Activated naive CD4-positive, alpha-beta T cell treated with anti-CD3 and anti-CD28 coated beads, Interleukin-2, amount 50 U/mL, for 72 hours (primary cell): ENCODE measurements at regions not wholly inside any gene's neighbourhood (a gene's known extent, or its start where the extent isn't known, plus 50 kb on each side); places are given as distances from the start of the nearest gene placed in this dataset.
A peak's percentile ranks its signal among the peaks of the same experiment; 100 is the strongest.
"Not testable (repeated sequence)": the region's sequence is repeated elsewhere in the genome, so short reads cannot be mapped to it uniquely, and the experiment has no call there.

ENCODE experiments used
- ATAC-seq, 2 donors: fragments of 150-1000 bp; cut with Tn5 transposase; 2 replicates each; pipeline ENCODE4 v1.10.0; 2021; ENCODE audit warnings: mild to moderate bottlenecking in 2 of 2, moderate library complexity in 2 of 2
- DNase-seq, 2 donors: peaks; one replicate each; pipeline ENCODE4 v3.0.0; 2021 to 2022; ENCODE audit warnings: low spot score in 2 of 2
- H3K27ac Mint-ChIP-seq, 2 donors: one replicate each; pipeline ENCODE4 v1.8.0; 2022; ENCODE audit warnings: mild to moderate bottlenecking in 2 of 2, mixed read lengths in 2 of 2
- H3K36me3 Mint-ChIP-seq, 2 donors: one replicate each; pipeline ENCODE4 v1.8.0; 2022; ENCODE audit warnings: mixed read lengths in 2 of 2
- H3K9me3 Mint-ChIP-seq, 2 donors: one replicate each; pipeline ENCODE4 v1.8.0; 2022; ENCODE audit warnings: mixed read lengths in 2 of 2

DNA sequence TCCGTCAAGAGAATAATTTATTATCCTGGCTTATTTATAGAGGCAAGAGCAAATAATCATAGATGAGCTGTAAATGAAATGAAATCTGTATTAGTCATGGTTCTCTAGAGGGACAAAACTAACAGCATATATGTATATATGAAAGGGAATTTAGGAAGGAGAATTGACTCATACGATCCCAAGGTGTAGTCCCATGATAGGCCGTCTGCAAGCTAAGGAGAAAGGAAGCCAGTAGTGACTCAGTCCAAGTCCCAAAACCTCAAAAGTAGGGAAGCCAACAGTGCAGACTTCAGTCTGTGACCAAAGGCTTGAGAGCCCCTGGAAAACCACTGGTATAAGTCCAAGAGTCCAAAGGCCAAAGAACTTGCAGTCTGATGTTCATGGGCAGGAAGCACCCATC is 515.9 kb upstream of the CYLC2 start:
- no peak for DNase-seq
- H3K9me3 Mint-ChIP-seq = peaks cover 4 to 6% of the 10 kb centered on the region in 2 donors
- ATAC-seq = no peak
- no peaks in the 10 kb centered on the region for H3K36me3 Mint-ChIP-seq
- H3K27ac Mint-ChIP-seq = no peak overlapping the region

DNA sequence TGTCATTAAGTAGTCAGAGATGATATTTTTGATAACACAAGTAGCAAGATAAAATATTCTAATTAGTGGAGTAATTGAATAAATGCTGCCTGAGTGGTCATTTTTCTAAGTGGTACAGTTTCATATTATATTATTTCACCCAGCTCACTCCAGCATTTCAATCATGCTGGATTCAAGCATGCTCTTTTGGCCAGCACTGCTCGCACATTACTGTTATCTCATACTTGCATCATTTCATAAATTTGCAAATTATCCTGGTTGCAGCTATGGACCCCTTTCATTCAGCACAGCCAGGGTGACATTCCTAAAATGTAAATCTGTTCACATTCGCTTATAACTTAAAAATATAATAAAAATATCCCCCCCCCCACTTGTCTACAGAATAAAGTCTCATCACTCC is 520.8 kb upstream of the CYLC2 start:
- H3K9me3 Mint-ChIP-seq = peaks cover 4 to 9% of the 10 kb centered on the region in 2 donors
- ATAC-seq (no peak), DNase-seq (no peak)
- no peaks in the 10 kb centered on the region for H3K36me3 Mint-ChIP-seq
- H3K27ac Mint-ChIP-seq = no peak overlapping the region

DNA sequence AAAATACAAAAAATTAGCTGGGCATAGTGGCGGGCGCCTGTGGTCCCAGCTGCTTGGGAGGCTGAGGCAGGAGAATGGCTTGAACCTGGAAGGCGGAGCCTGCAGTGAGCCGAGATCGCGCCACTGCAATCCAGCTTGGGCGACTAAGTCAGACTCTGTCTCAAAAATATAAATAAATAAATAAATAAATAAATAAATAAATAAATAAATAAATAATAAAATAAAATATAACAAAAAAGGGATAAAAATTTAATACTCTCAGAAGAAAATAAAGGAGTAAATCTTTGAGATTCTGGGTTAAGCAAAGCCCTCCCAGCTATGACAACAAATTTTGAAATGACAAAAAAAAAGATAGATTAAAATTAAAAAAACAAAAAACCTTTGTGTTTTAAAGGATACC is 525.7 kb upstream of the CYLC2 start:
- not testable (repeated sequence) for H3K9me3 Mint-ChIP-seq, H3K27ac Mint-ChIP-seq, DNase-seq, H3K36me3 Mint-ChIP-seq, ATAC-seq

DNA sequence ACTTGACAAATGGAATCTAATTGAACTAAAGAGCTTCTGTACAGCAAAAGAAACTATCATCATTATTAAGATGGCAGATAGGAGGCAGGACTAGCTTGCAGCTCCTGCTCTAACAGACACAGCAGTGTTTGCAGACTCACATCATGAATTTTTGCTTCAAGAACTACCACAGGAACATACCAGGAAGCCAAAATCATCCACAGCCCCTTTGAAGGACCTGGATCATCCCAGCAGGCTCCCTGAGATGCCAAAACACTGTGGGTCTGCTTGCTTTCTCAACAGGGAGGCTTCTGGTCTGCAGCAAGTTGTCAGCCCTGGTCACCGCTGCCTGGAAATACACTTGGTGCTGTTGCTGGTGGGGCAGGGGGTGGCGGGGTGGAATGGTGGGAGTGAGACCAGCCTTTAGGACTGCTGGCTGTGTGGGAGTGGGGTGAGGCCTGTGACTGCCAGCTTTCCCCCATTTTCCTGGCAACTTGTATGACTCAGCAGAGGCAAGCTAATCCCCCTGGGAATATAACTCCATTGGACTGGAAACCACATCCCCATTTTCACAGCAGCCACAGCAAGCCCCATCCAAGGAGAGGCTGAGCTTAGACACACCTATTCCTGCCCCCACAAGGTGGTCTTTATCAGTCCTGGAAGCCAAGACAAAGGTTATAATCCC is 533.8 kb upstream of the CYLC2 start:
- Mint-ChIP-seq H3K36me3 (no peaks in the 10 kb centered on the region), H3K27ac (no peak overlapping the region), H3K9me3 (peaks cover 21 to 34% of the 10 kb centered on the region in 2 donors)
- ATAC-seq (no peak), DNase-seq (no peak)

DNA sequence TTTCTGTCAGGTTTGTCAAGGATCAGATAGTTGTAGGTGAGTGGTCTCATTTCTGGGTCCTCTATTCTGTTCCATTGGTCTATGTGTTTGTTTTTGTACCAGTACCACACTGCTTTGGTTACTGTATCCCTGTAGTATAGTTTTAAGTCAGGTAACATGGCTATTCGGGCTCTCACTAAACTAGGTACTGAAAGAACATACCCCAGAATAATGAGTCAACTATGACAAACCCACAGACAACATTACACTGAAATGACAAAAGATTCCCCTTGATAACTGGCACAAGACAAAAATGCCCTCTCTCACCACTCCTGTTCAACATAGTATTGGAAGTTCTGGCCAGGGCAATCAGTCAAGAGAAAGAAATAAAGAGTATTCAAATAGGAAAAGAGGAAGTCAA is 535.3 kb upstream of the CYLC2 start:
- Mint-ChIP-seq H3K36me3 (no peaks in the 10 kb centered on the region), H3K9me3 (peaks cover 21 to 34% of the 10 kb centered on the region in 2 donors), H3K27ac (no peak overlapping the region)
- peak in 1 of 2 donors; percentile 41 for ATAC-seq
- no peak for DNase-seq

DNA sequence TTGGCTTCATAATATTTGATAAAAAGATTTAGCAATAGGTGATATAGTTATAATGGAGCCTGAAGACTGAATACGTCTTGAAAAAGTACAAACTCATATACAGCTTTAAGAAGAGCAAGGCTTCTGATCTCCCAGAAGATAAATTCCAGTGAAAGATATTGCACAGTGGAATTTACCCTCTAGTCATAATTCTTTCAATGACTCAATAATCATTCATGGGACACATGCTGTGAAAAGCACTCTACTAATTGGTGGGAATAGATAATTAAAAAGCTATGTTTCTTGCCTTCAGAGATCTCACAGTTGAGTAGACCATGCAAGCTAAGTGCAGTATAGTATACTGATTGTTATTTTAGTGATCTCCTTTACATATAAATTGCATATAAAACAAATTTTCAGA is 538.6 kb upstream of the CYLC2 start:
- Mint-ChIP-seq H3K9me3 (peaks cover 15 to 19% of the 10 kb centered on the region in 2 donors), H3K27ac (no peak overlapping the region), H3K36me3 (no peaks in the 10 kb centered on the region)
- DNase-seq = no peak
- no peak for ATAC-seq

DNA sequence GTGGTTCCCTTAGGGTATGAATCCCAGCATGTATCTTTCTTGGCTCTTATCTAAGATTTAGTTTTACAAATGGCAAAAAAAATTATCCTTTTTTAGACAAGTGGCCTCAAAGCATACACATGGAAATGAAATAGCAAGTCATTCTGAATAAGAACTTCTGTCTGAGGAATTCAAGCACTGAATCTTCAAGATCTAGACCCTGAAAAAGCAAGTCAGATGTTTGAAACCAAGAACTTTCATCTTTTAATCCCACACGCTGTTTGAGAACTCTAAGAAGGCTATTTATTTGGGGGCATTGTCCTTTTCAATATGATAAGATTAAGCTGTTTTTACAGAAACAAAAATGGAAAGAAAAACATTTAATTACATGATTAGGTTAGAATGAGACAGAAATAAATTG is 549.2 kb upstream of the CYLC2 start:
- Mint-ChIP-seq H3K27ac (no peak overlapping the region), H3K36me3 (no peaks in the 10 kb centered on the region), H3K9me3 (peaks cover 9 to 15% of the 10 kb centered on the region in 2 donors)
- no peak for DNase-seq
- ATAC-seq = no peak

DNA sequence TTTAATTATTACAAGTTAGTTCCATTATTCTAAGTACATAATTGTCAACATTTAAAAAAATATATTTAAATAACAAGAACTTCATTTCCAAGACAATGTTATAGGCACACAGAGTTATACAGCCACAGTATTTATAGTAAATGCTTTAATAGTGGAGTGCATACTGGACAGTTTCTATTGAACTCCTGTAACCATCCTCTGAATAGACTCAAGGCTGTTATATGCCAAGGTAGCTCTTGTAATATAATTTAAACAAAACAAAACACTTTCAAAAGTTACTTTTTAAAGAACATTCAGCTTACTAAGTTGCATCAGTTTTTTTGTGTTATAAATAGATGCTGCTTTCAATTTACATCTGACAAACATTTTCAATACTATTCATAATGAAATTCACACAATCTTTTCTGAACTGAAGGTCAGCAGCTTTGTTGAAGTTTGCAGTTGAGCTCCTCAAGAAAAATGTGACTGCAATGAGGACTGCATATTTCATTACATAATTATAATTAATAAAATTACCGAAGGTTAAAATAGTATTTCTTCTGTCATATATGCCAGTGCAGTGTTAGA is 549.9 kb upstream of the CYLC2 start:
- Mint-ChIP-seq H3K9me3 (peaks cover 9 to 15% of the 10 kb centered on the region in 2 donors), H3K36me3 (no peaks in the 10 kb centered on the region), H3K27ac (no peak overlapping the region)
- ATAC-seq = no peak
- DNase-seq = no peak

DNA sequence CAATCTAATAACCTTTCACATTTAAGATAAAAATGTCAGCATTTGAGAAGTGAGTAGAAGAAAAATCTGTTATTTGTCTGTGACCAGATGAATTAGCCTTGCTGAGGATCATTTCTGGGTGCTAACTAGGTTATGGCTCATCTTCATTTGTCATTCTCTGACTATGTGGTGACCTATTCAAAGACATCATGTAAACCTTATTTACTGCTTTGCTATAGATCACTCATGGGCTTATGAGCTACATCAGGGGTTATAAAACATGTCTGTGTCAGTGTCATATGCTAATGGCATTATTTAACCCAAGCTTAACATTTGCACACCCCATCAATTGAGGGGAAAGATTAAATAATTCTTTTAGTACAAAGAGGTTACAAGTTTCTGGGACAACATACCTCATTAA is 555.5 kb upstream of the CYLC2 start:
- peaks cover 8 to 16% of the 10 kb centered on the region in 2 donors for H3K9me3 Mint-ChIP-seq
- no peak overlapping the region for H3K27ac Mint-ChIP-seq
- DNase-seq = no peak
- no peak for ATAC-seq
- no peaks in the 10 kb centered on the region for H3K36me3 Mint-ChIP-seq

DNA sequence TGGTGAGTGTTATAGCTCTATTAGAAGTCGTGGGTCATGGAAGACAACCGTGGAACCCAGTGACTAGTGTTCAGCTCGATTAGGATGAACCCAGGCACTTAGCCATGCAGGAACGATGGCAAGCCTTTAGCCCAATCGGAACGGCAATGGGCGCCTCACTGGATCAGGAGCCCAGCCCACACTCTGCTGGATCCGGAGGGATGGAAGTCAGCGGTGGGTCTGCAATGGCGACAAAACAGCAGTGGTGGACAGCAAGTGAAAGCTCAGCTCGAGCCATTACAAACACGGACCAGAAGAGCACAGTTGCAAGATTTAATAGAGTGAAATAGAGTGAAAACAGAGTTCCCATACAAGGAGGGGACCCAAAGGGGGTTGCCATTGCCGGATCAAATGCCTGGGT is 558.5 kb upstream of the CYLC2 start:
- ATAC-seq, DNase-seq, H3K27ac Mint-ChIP-seq, H3K36me3 Mint-ChIP-seq: not testable (repeated sequence)
- H3K9me3 Mint-ChIP-seq = peaks cover 8 to 16% of the 10 kb centered on the region in 2 donors

DNA sequence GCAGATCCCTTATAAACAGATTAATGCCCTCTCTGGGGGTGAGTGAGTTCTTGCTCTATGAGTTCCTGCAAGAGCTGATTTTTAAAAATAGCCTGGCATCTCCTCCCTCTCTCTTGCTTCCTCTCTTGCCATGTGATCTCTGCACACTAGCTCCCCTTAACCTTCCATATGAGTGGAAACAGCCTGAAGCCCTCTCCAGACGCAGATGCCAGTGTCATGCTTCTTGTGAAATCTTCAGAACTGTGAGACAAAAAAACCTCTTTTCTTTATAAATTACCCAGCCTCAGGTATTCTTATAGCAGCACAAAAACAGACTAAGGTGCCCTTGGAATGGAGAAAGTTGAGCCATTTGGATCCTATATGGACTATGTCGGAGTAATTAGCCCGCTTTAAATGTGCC is 559.7 kb upstream of the CYLC2 start:
- DNase-seq (no peak), ATAC-seq (no peak)
- Mint-ChIP-seq H3K36me3 (no peaks in the 10 kb centered on the region), H3K27ac (no peak overlapping the region), H3K9me3 (peaks cover 8 to 16% of the 10 kb centered on the region in 2 donors)

DNA sequence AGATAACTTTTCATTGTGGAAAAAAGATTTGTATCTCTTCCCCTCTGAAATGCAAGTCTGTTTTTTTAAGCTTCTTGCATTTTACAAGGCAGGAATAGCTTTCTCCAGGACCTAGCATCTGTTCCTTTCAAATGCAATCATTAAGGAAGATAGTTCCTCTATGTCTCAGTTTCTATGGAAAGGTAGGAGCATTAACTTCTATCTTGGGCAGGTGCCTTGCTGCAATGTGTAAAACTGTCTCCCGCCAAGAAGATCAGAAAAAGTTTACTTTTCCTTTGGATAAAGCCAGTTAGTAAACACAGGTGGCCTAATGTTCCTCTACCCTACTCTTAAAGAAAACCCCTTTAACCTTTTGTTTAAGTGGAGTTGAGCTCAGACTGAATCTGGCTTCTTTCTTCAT is 560.6 kb upstream of the CYLC2 start:
- no peaks in the 10 kb centered on the region for H3K36me3 Mint-ChIP-seq
- DNase-seq (no peak), ATAC-seq (no peak)

DNA sequence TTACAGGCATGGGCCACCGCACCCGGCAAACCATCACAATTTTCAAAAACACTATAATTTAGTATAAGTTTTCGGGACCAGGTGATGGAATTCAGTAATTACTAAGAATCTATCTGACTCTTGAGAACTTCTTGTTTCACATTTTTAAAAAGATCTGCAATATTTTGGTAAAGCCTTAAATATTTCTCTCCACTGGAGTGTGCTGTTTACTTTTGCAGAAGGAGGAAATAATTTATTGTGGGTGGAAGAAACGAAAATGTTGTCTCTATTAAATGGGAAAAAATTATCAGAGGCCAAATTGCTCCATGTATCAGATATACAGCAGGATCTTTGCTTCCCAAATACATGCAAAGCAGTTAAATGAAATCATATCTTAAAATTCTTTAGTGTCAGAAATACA is 566.8 kb upstream of the CYLC2 start:
- no peak for DNase-seq
- Mint-ChIP-seq H3K27ac (no peak overlapping the region), H3K9me3 (peaks cover 0 to 4% of the 10 kb centered on the region in 2 donors), H3K36me3 (no peaks in the 10 kb centered on the region)
- ATAC-seq = no peak

More for the DNA sequence above, 560.6 kb upstream of the CYLC2 start:
- peaks cover 8 to 16% of the 10 kb centered on the region in 2 donors for H3K9me3 Mint-ChIP-seq
- no peak overlapping the region for H3K27ac Mint-ChIP-seq

DNA sequence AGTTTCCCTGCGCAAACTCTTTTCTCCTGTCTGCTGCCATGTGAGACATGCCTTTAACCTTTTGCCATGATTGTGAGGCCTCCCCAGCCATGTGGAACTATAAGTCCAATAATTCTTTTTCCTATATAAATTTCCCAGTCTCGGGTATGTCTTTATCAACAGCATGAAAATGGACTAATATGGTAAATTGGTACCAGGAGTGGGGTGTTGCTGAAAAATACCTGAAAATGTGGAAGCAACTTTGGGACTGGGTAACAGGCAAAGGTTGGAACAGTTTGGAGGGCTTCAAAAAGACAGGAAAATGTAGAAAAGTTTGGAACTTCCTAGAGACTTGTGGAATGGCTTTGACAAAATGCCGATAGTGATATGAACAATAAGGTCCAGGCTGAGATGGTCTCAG is 578.9 kb upstream of the CYLC2 start:
- H3K36me3 Mint-ChIP-seq = peaks cover 10 to 24% of the 10 kb centered on the region in 2 donors
- peaks cover 17 to 31% of the 10 kb centered on the region in 2 donors for H3K9me3 Mint-ChIP-seq
- DNase-seq, ATAC-seq, H3K27ac Mint-ChIP-seq: not testable (repeated sequence)

DNA sequence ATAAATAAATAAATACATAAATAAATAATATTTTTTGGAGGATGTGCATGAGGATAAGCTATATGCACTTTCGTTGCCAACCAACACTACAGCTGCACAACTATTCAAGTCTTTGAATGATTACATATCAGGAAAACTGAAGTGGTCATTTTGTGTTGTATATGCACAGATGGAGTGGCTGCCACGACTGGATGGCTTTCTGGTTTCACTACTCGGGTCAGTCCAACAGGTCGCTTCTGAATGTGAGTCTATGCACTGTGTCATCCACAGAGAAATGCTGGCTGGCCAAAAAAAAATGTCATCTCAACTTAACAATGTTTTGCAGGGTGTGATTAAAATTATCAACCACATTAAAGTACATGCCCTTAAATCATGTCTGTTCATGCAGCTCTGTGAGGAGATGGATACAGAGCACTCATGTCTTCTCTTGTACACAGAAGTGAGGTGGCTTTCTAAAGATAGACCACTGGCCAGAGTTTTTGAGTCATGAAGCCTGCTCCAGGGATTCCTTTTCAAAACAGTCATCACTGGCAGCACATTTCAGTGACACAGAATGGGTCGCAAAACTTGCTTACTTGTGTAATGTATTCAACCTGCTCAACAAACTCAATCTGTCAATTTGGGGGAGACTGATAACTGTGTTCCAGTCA is 589.8 kb upstream of the CYLC2 start:
- Mint-ChIP-seq H3K36me3 (no peaks in the 10 kb centered on the region), H3K27ac (no peak overlapping the region), H3K9me3 (peaks cover 4 to 8% of the 10 kb centered on the region in 2 donors)
- ATAC-seq (no peak), DNase-seq (no peak)

DNA sequence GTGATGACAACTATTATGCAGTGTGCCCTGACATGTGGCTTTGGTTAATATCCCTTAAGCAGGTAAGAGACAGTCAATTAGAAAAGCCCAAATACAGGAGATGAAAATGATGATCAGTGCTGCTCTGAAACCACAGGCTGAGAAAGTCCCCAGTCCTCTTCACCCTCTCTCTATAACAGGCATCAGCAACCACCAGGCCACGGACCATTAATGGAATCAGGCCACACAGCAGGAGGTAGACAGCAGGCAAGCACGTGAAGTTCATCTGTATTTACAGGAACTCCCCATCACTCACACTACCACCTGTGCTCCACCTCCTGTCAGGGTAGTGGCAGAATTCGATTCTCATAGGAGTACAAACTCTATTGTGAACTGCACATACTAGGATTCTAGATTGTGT is 591.6 kb upstream of the CYLC2 start:
- DNase-seq (no peak), ATAC-seq (no peak)
- H3K36me3 Mint-ChIP-seq = no peaks in the 10 kb centered on the region
- H3K9me3 Mint-ChIP-seq = peaks cover 8 to 9% of the 10 kb centered on the region in 2 donors
- H3K27ac Mint-ChIP-seq = no peak overlapping the region

DNA sequence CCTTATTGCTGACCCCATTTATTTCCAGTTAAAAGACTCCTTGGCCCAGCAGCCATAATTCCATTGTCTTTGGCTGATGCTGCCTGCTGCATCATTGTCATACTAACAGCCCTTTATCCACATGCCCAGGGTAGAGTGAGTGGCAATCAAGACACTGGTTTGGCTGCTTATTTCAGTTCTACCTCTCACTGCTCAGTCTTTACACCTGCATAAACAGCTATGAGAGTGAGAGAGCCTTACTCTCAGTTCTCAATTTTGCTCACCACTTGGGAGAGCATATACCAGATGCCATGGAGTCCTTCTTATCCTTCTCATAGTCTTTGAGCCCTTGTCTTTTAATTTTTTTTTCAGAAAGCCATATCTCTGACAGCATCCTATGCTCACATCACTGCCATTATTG is 596.9 kb upstream of the CYLC2 start:
- Mint-ChIP-seq H3K9me3 (peaks cover 8% of the 10 kb centered on the region in 2 donors), H3K27ac (no peak overlapping the region), H3K36me3 (no peaks in the 10 kb centered on the region)
- ATAC-seq (no peak), DNase-seq (no peak)

DNA sequence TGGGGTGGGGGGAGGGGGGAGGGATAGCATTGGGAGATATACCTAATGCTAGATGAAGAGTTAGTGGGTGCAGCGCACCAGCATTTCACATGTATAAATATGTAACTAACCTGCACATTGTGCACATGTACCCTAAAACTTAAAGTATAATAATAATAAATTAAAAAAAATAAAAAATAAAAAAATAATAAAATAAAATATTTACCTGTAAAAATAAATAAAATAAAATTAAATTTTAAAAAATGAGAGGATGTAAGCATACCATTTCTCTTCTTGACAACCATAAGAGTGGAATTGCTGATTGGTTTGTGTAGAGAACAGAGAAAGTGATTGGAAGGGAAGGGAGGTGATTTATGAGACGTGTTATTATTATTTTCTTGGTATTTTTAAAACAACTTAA is 609.5 kb upstream of the CYLC2 start:
- not testable (repeated sequence) for ATAC-seq
- peaks cover 13 to 14% of the 10 kb centered on the region in 2 donors for H3K9me3 Mint-ChIP-seq

More for the DNA sequence above, 609.5 kb upstream of the CYLC2 start:
- H3K36me3 Mint-ChIP-seq, H3K27ac Mint-ChIP-seq, DNase-seq: not testable (repeated sequence)
